Activated CD4-positive, alpha-beta T cell treated with anti-CD3 and anti-CD28 coated beads, Interleukin-2, amount 50 U/mL, for 24 hours (primary cell): ENCODE measurements at regions not wholly inside any gene's neighbourhood (a gene's known extent, or its start where the extent isn't known, plus 50 kb on each side); places are given as distances from the start of the nearest gene placed in this dataset.
A peak's percentile ranks its signal among the peaks of the same experiment; 100 is the strongest.

Experiments used
- DNase-seq, 2 donors: peaks; one replicate each; pipeline ENCODE4 v3.0.0-alpha.2; 2020; ENCODE audit warnings: low read depth in 1 of 2, low spot score in 1 of 2

DNA sequence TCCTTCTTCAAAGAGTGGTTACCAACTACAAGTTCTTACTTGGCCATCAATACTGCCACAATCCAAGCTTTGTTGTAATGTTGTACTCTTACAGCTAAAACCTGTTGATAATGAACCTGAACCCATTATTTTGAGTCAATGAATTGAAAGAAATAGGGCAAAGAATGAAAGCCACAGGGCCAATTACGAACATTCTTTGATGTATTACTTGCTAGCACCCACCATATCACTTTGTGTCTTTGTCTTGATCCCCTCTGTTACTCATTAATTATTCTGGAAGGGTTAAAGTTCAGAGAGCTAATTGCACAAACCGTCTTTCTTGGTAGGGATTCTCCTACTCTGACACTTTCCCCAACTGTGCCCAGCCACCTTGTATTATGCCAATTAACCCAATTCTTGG is 53.2 kb upstream of the TFEC start:
- no peak for DNase-seq

DNA sequence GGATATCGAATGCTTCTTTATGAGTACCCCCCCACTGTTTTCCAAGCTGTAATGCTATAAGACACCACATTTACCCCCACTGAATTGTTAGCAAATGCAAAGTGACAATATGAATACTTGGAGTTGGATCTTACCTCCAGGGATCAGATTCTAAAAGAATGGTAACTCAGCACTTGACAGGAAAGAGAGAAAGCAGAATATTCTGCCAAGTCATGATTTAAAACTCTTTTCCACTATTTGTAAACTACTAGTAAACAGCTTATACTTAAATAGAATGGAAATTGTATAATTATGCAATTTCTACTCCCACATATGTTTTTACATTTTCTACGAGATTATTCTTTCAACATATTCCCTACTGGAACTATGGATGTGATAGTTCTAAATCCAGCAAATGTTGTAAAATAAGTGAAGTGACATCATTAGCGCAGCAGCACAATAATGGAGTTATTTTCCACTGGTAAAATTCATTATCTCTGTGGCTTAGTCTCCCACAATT is 56.0 kb upstream of the TFEC start:
- no peak for DNase-seq

DNA sequence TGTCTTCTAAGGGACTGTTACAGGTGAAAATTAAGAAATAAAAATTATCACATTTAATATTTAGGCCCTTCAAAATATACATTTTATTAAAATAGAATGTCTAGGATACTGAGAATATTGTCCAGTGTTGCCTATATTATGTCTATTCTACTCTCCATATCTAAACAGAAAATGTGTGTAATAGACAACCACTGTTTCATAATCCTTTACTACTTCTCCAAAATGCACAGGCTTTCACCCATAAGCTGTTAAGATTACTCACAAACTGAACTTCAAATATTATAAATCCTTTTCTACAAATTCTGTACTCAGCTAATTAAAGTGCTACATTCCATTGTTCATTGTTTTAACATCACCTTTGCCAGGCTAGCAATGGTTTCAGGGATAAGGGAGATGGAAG is 56.7 kb upstream of the TFEC start:
- no peak for DNase-seq

DNA sequence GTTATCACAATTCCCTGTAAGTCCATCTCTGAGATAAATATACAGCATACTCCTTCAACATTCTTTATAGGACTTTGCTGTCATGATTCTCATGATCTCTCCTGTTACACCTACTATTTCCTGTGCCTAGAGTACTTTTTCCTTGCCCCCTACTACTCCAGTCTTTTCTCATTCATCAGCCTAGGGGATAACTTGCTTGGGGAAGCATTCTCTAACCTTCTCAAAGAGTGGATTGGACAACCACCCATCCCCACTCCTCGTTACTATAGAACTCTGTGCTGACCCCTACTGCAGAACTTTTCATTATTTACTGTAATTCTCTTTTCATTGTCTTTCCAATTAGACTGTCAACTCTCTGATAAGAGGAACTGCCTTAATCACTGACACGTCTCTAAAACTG is 57.4 kb upstream of the TFEC start:
- DNase-seq: no peak

DNA sequence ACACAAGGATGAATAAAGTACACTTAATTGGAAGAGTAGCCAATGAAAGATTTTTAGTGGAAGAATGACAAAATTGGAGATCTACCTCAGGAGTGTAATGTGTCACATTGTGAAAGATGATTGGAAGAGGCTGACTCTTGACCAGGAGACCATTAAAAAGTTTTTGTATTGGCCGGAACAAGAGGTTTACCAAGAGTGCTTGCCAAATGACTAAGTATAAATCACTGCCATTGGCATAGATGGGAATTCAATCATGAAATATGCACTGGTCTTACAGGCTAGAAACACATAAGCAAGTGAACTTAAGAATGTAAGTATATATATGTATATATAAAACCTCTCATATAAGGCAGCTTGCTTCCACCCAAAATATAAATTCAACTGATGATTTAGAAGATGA is 58.7 kb upstream of the TFEC start:
- no peak for DNase-seq

DNA sequence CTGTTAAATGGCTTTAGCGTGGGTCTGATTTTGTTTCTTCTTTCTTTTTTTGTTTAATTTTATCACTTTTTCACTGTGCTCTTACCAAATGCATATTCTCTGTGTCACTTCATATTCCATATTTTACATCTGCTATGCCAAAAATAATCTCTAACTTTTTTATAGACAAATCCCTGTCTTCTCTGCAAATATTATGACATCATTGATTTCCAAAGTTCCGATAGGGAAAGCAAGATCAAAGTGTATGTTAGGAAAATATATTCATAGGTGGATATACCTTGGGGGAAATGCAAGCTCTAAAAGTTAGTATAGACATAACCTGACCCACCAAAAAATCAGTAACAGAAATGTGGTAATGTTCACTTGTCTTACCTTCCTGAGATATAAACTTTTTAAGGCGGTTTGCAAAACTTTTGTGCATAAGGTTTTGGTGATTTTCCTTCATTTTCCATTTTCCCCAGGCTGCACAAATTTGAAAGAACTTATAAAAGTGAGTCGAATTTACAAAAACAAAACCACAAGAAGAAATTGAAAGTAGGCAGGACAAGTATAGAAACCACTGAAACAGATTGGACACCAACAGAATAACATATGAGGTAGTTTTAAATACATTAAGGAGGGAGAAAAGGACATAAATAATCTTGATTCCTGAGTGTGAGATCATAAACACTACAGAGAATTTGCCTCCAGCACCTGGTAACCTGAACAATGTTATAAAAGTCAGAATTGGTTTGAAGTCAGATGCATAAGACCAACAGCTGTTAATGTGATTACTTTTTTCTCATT is 63.1 kb upstream of the TFEC start:
- no peak for DNase-seq

DNA sequence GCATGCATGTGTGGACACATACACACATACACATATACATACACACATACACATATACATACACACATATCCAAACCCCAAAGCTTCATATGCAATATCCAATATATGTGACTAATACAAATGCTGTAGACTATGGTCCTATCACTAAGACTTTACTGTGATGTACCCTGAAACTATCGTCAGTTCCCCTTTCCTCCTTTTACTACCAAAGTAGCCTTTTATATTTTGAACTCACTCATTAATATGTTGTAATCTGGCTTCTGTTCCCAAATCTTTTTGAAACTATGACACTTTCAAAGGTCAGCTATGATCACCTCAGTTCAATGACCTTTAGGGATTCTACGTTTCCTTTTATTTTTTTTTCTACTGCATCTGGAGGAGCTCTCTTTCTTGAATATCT is 64.8 kb upstream of the TFEC start:
- DNase-seq: no peak

DNA sequence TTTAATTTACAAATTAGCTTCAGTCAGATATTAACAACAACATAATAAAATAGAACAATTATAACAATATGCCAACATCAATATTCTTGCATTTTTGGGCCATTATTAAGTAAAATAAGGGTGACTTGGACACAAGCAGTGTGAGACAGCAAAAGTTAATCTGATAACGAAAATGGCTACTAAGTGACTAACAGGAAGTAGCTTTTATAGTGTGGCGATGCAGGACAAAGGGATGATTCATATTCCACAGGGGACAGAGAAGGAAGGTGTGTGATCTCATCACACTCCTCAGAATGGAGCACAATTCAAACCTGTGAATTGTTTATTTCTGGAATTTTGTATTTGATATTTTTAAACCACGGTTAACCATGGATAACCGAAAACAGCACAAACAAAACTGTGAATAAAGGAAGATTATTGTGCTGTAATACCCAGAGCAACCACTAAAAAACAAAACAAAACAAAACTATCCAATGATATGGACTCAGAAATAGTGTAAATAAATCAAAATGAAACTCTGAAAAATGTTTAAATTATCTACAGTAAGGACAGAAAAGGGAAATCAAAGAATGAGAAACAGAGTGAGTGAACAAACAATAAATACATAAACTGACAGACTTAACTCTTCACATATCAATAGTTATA is 66.9 kb upstream of the TFEC start:
- DNase-seq: no peak

DNA sequence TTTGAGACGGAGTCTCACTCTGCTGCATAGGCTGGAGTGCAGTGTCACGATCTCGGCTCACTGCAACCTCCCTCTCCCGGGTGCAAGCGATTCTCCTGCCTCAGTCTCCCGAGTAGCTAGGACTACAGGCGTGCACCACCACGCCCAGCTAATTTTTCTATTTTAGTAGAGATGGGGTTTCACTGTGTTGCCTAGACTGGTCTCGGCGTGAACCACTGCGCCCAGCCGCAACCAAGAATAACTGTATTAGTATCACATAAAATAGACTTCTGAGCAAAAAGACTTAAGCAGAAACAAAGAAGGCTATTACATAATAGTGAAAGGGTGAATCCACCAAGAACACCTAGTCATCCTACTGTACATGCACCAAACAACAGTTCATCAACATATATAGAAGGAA is 67.6 kb upstream of the TFEC start:
- no peak for DNase-seq

DNA sequence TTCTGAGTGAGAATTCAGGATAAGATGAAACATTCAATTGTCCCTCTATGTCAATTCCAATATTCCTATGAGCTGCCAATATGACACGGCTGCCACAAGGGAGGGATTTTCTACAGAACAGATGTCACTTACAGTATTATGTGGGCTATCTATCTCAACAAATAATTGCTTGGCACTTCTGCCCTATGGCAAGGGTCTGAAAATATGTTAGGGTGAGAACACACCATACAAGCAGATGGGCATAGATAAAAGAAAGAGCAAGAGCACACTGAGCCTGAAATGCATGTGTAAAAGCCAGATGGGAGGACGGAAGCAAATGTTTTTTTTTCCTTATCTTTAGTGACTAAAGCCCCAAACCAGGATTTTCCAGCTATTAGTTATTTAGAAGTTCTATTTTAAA is 70.1 kb upstream of the TFEC start:
- no peak for DNase-seq

DNA sequence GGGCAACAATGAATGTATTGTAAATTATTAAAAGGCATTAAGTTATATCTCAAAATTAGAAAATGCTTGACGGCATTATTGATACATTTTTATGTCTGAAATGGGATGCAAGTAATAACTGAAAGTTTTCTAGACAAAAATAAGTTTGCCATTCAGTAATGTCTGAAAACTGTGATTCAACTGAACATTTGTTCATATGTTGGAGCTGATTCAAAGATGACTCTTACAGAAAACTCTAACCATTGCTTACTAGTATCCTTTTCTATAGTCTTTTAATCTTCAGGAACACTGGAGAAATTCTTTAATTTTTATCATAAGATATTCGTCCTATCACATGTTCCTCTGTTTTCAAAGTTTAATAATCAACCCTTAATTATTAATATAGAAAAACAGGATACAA is 71.1 kb upstream of the TFEC start:
- no peak for DNase-seq

DNA sequence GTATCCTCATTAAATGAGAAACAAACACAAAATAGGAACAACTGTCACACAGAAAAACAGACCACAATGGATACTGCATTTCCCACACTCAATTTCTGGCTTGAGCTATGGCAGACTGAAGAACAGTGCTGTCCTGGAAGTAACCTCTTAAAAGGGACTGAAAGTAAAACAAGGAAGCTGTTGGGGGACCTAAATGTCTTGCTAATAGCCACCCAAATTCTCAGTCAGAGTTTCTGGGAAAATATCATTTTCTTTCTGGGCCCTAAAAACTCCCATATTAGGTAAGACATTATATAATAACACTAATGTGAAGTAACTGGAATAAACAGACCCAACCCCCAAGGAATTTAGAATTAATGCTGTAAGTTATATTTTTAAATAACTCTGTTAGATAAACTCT is 80.9 kb upstream of the TFEC start:
- DNase-seq: no peak

DNA sequence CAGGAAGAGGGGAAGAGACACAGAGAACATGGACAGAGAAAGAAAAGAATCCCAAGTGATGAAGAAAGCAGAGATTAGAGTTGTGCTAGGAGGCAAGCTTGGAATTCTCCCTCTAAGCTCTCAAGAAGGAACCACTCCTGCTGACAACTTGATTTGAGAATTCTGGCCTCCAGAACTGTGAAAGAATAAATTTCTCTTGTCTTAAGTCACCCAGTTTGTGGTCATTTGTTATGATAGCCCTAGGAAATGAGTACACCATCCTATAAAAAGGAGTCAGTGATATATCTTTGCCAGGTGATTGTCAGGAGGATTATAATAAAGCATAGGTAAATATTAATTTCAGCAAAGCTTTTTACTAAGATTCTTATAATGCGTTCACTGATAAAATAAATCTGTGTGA is 82.7 kb upstream of the TFEC start:
- no peak for DNase-seq

DNA sequence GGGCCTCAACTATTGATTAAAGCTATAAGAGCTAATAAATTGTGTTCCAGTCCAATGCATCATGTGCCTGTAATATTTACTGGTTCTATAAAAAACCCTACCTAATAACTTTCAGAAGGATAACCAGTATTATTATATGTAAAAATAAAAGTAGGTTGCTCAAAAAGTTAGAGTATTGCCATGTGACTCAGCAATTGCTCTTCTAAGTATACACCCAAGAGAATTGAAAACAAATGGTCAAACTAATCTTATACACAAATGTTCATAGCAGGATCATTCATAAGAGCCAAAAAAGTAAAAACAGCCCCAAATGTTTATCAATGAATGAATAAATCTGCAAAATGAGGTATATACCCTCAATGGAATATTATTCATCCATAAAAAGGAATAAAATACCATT is 89.5 kb upstream of the TES start:
- DNase-seq: no peak

DNA sequence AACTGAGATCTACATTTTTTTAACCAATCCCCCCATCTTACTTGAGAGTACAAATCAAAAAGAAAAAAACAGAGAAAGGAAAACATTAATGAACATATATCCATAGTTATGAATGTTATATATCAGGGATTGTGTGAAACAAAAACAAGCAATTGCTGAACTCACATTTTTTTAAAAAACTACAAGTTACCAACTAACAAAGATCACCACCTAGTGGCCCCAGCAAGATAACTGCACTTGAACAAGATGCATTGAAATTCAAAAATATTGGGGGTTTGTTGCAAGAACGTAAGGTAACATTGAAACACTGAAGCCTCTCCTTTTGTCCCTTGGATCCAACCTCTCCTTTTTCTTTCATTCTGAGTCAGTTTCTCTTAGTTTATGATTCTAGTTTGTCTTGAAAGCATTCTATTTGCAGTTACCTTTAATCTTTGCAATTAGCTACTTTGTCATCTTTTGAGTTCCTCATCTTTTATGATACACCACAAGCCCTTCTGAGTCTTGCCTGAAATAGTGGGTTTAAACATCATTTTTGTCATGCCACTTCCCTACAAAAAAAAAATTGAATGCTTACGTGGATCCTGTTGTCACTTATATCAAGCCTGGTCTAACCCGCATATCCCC is 87.3 kb upstream of the TES start:
- no peak for DNase-seq

DNA sequence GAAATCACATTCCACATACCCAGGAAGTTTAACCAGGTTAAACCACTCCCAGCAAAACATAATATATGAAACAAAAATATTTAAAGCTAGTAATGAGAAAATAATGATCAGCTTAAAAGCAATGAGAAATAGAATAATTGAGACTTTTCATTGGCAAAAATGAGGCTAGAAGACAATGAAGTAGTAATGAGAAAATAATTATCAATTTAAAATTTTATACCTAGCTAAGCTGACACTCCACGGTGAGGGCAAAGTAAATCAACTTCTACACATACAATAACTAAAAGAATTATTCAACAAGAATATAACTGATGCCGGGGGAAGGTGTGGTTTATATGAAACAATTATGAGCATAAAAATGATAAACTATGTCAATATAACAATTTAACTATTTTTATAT is 82.2 kb upstream of the TES start:
- DNase-seq: no peak

DNA sequence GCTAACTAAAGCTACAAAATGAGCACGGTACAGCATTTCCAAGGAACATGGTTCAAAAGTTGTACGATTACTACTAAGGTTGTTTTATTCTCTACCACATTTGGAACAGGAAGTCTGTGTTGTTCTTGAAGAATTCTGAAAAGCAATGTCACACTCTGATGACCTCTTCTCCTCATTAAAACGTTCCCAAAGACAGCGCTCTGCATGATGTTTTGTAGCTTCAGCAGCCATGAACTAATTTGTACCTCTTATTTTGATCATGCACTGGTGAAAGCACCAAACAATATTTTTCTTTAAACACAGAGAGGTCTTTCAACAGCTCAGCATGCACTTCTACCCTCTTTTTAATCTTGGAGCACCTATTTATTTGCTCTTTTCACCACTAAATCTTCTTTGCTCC is 75.0 kb upstream of the TES start:
- DNase-seq: no peak

DNA sequence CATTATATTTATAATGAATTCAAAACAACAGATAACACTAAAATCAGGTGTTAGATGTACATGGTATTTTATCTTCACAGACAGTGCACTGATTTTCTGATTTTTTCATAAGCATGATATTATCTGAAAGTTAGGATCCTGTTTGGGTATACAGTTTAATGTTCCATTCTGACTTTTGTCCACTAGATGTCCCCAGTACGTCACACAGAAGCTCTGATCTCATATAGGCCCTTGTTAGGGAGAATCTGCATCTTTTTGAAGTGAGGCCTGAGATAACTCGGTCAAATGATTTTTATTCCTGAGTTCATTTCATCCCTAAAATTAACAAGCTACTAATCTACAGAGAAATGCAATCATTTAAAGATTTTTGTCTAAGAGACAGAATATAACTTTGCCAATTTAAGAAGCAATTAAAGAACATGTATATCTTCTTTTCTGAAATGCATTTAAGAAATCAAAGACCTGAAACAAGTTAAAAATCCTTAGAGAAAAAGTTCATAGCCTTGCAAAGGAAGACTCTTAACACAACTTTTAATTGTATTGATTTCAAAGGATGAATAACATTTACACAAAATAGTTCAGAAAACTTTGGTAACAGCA is 72.0 kb upstream of the TES start:
- DNase-seq: peak in 1 of 2 donors; percentile 25

DNA sequence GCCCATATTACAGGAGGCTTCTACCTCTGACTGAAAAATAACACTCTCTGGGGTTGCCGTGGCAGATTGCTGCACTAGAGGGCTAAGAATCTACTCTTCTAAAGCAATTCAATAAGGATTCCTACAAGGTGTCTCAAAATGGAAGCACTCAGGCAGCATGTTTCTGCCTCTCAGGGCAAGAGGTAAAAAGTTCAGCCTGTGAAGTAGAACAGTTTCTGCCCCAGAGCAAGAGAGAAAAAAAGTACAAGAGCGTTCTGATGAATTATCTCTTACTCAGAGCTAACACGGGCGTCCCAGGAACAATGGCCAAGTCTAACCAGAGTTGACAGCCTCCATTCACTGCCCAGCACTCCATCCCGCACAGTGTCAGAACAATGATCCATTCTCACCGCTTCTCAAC is 71.3 kb upstream of the TES start:
- DNase-seq: no peak

DNA sequence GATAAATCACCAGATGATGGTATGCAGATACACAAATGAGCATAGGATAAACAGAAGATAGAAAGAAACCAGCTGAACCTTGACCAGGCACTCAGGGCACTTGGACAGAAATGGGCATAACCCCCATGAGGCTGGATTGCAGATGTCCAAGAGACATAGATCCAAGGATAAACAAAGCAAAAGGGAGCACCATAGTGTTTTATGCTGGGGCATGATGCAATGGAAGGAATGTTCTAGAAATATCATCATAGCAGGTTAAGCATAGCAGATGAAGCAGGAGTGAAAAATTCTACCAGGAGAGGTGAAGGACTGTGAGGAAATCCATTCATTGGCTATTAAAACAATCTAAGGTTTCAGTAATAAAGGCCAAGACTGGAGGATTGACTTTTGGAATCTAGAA is 70.5 kb upstream of the TES start:
- no peak for DNase-seq

DNA sequence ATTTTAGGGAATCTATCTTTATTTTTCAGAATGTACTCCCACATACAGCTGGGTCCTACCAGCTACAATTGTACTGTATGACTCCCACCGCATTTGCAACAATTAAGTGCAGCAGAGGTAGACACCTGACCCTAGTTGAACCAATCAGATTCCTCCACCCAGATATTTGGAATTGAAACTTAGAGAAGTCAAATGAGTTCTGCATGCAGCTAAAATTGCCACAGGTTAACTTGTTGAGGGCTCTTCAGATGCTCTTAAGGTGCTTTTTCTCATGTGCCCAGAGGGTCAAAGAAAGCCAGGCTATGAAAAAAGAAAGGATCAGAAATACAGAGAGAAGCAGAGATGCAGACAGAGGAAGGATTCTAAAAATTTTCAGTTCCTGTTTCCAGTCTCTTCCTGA is 68.0 kb upstream of the TES start:
- DNase-seq: no peak

DNA sequence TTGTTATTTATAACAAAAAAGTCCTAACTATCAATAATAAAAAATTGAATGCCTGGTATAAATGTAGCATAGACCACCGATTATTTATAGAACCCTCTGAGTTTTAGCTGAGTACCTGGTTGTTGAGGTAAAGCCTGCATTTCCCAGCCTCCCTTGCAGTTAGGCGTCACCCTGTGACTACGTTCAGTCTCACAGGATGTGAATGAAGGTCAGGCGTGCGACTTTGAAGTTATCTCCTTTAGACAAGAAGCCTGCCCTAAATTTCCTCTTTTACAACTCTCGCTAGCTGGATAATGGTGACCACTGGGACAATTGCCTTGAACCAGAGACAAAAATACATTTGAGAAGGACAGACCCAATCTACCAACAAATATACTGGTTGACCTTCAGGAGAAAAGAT is 67.5 kb upstream of the TES start:
- no peak for DNase-seq
